Thyroid gland (tissue), 4 donors: ENCODE measurements at regions not wholly inside any gene's neighbourhood (a gene's known extent, or its start where the extent isn't known, plus 50 kb on each side); places are given as distances from the start of the nearest gene placed in this dataset.
"Not testable (repeated sequence)": the region's sequence is repeated elsewhere in the genome, so short reads cannot be mapped to it uniquely, and the experiment has no call there.

Source experiments
- POLR2A ChIP-seq, 2 donors: fragments of 450-650 bp; IDR thresholded peaks; one replicate each; pipeline ENCODE4 v1.6.1; 2017; ENCODE audit warnings: antibody characterized with exemption in 2 of 2, mild to moderate bottlenecking in 2 of 2, moderate library complexity in 1 of 2
- TF ChIP-seq, protein P1 (sequence below), 6 experiments: fragments of 200-600 bp in 3 of 6; fragments of 450-650 bp in 3 of 6; sonication (generic) in 3 of 6; IDR thresholded peaks; one replicate each; pipeline ENCODE4 v1.5.1; 2016 to 2019; ENCODE audit warnings: antibody characterized with exemption in 6 of 6, mild to moderate bottlenecking in 2 of 6, inconsistent platforms in 1 of 6, moderate library complexity in 1 of 6

DNA sequence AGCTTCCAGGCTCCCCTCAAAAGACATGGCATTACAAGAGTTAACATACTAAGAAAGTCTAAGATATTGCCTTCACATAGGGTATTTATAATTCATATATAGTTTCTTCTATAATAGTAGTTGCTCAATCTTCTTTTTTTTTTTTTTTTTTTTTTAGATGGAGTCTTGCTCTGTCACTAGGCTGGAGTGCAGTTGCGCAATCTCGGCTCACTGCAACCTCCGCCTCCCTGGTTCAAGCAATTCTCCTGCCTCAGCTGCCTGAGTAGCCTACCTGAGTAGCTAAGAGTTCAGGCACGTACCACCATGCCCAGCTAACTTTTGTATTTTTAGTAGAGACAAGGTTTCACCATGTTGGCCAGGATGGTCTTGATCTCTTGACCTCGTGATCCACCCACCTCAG, 337.0 kb downstream of the FAM181B start:
- TF ChIP-seq, protein P1, sequence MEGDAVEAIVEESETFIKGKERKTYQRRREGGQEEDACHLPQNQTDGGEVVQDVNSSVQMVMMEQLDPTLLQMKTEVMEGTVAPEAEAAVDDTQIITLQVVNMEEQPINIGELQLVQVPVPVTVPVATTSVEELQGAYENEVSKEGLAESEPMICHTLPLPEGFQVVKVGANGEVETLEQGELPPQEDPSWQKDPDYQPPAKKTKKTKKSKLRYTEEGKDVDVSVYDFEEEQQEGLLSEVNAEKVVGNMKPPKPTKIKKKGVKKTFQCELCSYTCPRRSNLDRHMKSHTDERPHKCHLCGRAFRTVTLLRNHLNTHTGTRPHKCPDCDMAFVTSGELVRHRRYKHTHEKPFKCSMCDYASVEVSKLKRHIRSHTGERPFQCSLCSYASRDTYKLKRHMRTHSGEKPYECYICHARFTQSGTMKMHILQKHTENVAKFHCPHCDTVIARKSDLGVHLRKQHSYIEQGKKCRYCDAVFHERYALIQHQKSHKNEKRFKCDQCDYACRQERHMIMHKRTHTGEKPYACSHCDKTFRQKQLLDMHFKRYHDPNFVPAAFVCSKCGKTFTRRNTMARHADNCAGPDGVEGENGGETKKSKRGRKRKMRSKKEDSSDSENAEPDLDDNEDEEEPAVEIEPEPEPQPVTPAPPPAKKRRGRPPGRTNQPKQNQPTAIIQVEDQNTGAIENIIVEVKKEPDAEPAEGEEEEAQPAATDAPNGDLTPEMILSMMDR (IDR thresholded peaks at IDR 0.05) = not testable (repeated sequence)
- TF ChIP-seq POLR2A (IDR thresholded peaks at IDR 0.05) = not testable (repeated sequence)
